Hematopoietic multipotent progenitor cell treated with erythropoietin and hydrocortisone succinate and interleukin-3 and kit ligand, for 6 days (in vitro differentiated cells): ENCODE measurements at regions not wholly inside any gene's neighbourhood (a gene's known extent, or its start where the extent isn't known, plus 50 kb on each side); places are given as distances from the start of the nearest gene placed in this dataset.

Source experiments
- DNase-seq: peaks from one replicate; pipeline ENCODE4 v3.0.0-alpha.2; 2015

GRCh38 chr1:118716775-118717174, 271.4 kb downstream of the TBX15 start:
- DNase-seq: no peak

- DNase-seq: no peak
These were observed 276.8 kb downstream of the TBX15 start for GRCh38 chr1:118711356-118711755.

GRCh38 chr1:118698911-118699310, 289.2 kb downstream of the TBX15 start:
- DNase-seq: no peak

DNA sequence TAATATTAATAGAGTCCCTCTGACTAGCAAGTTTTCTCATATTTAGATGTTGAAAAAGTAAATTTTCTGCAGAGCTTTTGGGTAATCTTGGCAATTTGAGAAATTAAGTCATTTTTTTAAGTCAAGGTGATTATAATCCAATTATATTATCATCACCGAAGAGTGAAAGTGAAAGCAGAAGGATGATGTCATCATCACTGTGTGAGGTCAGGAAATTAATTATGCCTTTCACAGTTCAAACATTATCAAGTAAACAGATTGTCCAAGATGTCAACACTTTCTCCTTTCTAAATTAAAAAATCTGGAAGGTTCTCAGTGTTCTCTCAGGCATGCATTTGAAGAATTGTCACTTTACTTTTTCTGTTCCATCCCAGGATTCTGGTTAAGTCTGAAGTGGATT, 296.0 kb downstream of the TBX15 start:
- DNase-seq: no peak

- no peak for DNase-seq
These were observed 299.3 kb downstream of the TBX15 start for GRCh38 chr1:118688891-118689290.

DNA sequence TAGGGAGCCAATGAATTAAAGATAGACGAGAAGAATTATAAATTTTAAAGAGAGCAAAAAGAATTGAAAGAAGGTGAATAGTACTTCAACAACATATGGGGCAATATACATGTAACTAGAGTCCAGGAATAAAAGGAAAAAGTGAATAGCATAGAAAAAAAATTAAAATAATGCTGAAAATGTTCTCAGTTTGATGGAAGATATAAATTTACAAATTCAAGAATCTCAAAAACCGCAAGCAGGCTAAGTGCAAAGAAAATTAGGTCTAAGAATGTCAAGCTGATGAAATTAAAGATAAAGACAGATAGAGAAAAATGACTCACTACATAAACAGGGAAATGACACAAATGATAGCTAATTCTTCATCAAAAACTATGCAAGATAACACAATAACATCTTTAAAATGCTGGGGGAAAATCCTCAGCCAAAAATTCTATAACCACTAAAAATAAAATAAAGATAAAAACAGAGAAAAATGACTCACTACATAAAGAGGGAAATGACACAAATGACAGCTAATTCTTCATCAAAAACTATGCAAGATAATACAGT, 326.3 kb downstream of the TBX15 start:
- no peak for DNase-seq

GRCh38 chr1:118660769-118661168, 327.4 kb downstream of the TBX15 start:
- DNase-seq: no peak

DNA sequence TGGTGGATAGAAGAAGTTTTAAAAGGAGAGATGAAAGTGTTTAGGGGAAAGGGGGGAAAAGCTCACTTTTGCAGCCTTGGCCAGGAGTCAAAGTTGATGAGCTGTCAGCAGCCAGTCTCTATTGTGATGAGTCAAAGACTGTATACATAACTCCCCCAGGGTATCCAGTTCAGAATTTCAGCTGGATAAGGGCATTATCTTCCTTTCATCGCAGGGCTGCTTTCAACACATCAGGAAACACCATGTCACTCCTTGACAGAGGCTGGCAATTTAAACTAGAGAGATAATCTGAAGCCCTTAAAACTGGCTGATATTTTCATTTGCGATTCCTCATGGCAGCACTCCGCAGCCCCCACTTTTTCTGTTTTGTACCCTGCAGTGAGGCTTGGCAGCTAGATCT, 328.5 kb downstream of the TBX15 start:
- no peak for DNase-seq

DNA sequence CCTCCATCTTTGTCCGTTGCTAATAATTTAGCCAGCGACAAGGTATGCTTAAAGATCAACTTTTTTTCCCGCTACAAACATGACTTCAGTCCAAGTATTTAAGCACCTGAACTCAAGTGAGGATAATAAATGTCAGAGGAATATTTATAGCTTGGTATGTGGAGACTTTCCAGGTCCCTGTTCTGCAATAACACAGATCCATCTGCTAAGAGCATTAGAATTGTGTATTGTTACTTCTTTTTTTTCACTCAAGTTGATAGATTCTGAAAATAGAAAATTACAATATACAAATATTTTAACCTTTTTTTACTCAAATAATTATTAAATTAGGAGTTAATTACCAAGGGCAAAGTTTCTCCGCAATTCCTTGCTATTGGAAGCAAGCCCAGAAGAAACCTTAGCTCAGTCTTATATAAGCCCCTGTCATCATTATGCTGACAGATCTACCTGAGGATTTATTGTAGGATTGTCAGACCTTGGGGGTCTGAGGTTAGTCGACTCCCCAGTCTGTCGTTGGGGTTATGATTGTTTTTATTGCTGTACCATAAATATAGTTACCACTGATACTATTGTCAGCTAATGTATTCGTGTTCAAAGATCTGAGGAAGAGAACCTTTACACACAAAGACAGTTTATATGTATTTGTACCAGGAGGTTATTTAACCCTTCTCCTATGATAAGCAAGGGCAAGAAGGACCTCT, 337.9 kb downstream of the TBX15 start:
- no peak for DNase-seq

- no peak for DNase-seq
These were observed 338.6 kb downstream of the TBX15 start for GRCh38 chr1:118649369-118650106.

DNA sequence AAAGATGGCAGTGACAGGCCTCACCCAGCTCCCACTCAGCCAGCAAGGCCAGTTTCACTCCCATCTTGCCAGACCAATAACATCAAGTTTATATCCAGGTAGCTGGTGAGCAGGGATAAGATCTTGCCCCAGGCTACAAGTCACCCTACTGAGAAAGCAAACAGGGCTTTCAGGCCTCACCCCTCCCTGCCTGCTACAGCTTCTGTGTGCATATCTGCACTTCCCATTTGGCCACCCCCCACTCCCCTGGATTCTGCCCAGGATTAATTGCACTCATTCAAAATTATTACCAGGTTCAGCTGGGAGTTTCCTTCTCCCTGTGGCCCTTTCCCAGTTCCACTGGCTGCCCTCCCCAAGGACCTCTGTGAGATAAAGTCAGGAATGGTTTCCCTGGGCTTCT, 352.1 kb downstream of the TBX15 start:
- no peak for DNase-seq

- no peak for DNase-seq
These were observed 360.7 kb downstream of the TBX15 start for GRCh38 chr1:118627435-118627834.

DNA sequence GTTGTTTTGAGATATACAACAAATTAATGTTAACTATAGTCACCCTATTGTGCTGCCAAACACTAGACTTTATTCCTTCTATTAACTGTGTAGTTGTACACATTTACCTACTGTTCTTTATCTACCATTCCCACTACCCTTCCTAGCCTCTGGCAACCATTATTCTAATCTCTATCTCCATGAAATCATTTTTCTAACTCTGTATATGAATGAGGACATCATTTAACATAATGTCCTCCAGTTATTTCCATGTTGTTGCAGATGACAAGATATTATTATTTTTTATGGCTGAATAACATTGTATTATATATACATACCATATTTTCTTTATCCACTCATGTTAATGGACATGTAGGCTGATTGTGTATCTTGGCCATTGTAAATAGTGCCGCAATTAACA, 366.3 kb downstream of the TBX15 start:
- no peak for DNase-seq

DNA sequence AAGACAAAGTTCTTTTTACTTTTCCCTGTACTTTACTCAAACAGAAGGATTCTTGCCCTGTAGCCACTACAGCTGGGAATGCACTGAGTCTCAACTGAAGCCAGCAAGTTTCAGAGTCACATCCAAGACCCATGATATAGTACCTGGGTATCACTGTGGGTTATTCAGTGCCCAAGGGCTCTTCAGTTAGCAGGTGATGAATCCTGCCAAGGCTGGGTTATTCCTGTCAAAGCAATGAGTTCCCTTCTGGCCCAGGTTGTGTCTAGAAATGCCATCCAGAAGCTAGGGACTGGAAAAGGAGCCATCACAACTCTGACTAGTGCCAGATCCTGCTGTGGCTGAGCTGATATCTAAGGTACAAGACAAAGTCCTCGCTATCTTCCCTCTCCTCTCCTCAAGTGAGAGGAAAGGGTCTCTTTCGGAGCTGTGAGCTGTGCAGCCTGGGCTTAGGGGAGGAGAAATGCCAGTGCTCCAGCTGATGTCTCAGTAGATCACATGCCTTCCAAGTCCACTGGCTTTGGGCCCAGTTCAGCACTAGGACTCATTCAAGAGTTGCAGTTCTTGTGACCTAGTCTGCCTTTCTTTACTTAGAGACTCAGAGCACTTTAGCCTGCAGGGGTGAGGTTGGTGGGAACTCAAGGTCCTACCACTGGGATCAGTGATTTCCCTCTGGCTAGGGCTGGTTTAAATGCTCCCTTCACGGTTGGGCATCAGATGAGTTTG, 369.4 kb downstream of the TBX15 start:
- DNase-seq: no peak

DNA sequence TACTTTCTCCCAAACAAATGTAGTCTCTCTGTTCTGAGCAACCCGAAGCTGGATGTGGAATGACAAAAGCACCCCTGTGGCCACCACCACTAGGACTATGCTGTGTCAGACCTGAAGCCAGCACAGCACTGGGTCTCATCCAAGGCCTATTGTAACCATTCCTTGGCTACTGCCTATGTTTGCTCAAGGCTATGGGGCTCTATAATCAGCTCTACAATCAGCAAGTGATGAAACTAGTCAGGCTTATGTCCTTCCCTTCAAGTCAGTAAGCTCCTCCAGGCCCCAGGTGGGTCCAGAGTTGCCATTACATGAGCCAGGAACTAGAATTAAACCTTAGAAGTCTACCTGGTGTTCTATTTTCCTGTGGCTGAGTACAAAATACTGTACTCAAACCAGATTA, 370.2 kb downstream of the TBX15 start:
- no peak for DNase-seq

GRCh38 chr1:118615066-118615465, 373.1 kb downstream of the TBX15 start:
- no peak for DNase-seq

DNA sequence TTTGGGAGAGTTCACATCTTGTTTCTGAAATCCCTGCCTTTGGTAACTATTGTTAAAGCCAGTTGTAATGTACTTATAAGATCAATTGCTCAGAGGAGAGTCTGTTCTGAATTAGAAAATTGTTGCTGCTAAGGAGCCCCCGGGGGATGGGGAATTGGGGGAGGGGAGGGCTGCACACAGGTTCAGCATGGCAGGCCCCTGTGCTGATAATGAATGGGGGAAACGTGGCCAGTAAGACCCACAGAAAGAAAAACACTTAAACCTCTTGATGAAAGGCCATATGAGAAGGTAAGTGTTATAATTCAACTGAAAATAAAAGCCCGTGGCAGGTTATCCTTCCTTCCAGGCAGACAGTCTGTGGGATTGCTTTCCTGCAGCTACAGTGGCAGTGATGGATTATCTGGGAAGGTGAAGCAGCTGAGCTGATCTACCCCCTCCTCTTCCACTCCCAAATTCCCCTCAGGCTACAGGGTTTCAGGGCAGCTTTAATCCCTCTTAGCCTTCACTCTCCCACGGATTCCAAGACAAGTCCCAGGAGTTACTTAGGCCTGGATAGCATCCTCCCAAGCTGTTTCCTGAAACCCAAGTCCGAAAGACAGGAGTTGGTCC, 398.8 kb downstream of the TBX15 start:
- DNase-seq: no peak

GRCh38 chr1:118588566-118588965, 399.6 kb downstream of the TBX15 start:
- DNase-seq: no peak

DNA sequence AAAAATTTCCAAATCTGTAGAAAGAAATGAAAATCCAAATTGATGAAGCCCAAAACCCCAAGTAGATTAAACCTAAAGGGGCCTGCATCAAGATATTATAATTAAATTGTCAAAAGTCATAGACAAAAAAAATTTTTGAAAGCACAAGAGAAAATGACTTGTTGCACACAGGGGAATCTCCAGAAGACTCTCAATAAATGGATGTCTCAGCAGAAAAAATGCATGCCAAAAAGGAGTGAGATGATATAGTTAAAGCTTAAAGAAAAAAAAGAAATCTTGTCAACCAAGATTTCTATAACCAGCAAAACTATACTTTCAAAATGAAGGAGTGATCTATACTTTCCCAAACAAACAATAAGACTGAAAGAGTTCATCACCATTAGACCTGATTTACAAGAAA, 393.2 kb upstream of the SPAG17 start:
- DNase-seq: no peak

DNA sequence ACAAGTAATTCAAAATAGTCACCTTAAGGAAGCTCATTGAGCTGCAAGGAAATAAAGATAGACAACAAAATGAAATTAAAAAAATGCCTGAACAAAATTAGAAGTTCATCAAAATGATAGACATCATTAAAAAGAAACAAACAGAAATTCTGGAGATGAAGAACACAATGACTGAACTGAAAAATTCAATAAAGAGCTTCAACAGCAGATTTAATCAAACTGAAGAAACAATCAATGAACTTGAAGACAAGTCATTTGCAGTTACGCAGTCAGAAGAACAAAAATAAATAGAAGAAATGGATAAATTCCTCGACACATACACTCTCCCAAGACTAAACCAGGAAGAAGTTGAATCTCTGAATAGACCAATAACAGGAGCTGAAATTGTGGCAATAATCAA, 390.0 kb upstream of the SPAG17 start:
- no peak for DNase-seq

DNA sequence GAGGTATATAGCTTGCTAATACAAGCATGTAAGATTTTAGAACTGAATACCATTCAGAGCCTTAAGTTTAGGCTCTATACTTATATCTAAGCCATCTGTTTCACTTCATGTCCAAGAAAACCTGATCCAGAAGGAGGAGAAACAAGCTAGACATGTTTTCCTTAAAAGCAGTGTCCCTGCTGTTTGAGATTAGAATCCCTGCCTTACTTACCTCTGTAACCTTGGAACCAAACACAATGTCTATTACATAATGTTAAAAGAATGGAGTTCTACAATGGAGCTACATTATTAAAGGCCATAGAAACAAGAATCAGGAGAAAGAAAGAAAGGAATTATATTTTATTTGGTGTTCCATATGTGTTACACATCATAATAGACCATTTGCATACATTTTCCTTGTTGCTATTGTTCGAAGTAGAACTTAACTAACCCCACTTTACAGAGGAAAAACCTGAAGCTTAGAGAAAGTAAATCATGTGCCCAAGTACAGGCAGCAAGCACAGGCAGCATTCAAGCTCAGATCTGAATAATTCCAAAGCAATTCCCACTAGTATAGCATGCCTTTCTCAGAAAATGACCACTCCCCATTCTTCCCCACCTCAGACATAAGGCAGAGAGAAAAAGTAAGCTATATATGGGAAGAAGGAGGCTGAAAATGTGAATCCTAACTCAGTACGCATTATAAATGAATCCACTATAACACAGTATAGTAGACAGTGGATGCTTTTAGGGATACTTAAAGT, 380.1 kb upstream of the SPAG17 start:
- DNase-seq: no peak
